ENCODE measurements at regions not wholly inside any gene's neighbourhood (a gene's known extent, or its start where the extent isn't known, plus 50 kb on each side); places are given as distances from the start of the nearest gene placed in this dataset.

DNA sequence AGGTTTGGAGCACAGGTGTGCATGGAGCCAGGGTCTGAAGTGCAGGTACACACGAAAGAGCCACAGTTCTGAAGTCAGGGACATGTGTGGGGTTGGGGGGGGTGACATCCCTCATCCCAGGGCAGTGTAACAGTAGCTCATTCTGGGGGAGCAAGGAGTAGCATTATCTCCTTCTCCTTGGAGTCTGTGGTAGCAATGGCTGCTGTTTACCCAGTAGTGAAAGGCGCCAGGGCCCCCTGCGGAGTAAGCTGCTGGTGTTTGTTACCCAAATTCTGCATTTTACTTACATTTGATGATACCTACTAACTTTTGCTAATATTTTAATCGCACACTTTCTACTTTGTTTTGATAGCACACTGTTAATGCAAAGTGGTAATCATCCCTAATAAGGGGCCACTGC, 665.5 kb downstream of the GATA3 start:
- Histone ChIP-seq H3K4me3 (no peak overlapping the region), H3K4me1 (replicated peaks) (no peaks in the 10 kb centered on the region), H3K27ac (no peak overlapping the region), H3K36me3 (no peaks in the 10 kb centered on the region), H3K27me3 (replicated peaks; ENCODE audit: insufficient read depth) (no peaks in the 10 kb centered on the region), H3K9me3 (no peaks in the 10 kb centered on the region)
- TF ChIP-seq POLR2AphosphoS5 (IDR thresholded peaks at IDR 0.05) (no peak), POLR2A (IDR thresholded peaks at IDR 0.05) (no peak)
- TF ChIP-seq, protein P1, sequence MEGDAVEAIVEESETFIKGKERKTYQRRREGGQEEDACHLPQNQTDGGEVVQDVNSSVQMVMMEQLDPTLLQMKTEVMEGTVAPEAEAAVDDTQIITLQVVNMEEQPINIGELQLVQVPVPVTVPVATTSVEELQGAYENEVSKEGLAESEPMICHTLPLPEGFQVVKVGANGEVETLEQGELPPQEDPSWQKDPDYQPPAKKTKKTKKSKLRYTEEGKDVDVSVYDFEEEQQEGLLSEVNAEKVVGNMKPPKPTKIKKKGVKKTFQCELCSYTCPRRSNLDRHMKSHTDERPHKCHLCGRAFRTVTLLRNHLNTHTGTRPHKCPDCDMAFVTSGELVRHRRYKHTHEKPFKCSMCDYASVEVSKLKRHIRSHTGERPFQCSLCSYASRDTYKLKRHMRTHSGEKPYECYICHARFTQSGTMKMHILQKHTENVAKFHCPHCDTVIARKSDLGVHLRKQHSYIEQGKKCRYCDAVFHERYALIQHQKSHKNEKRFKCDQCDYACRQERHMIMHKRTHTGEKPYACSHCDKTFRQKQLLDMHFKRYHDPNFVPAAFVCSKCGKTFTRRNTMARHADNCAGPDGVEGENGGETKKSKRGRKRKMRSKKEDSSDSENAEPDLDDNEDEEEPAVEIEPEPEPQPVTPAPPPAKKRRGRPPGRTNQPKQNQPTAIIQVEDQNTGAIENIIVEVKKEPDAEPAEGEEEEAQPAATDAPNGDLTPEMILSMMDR (IDR thresholded peaks at IDR 0.05) = no peak
- no peak for DNase-seq (ENCODE audit: low spot score)
- intact Hi-C loops (cut with DNase I) = no loop called here
- 97% methylated on average over 4 of the region's 4 CpGs for WGBS

DNA sequence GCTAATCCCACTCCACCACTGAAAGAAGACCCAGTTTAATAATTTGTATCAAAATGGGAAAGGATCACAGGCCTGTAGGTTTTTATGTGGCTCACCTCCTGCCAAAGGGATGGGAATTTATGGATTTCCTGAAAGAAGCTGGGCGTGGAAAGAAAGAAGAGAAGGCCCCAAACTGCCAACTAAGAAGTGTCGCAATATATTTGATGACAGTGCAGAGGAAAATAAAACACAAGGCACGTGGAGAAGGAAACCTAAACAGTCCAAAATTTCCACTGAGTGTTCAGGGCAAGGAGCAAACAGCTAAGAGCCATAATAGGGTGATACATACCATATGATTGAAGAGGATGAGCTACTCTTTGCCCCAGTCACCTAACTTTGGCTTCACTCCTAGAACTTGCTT, 667.2 kb downstream of the GATA3 start:
- intact Hi-C loops (cut with DNase I) = no loop called here
- H3K27ac ChIP-seq = no peak overlapping the region
- H3K4me3 ChIP-seq = no peak overlapping the region
- no peaks in the 10 kb centered on the region for H3K36me3 ChIP-seq
- no peaks in the 10 kb centered on the region for H3K4me1 ChIP-seq (replicated peaks)
- DNase-seq (ENCODE audit: low spot score) = peak; percentile 49
- H3K27me3 ChIP-seq (replicated peaks; ENCODE audit: insufficient read depth) = no peaks in the 10 kb centered on the region
- peak; percentile 74 for TF ChIP-seq POLR2AphosphoS5 (IDR thresholded peaks at IDR 0.05)
- TF ChIP-seq, protein P1 (IDR thresholded peaks at IDR 0.05) = no peak
- no peaks in the 10 kb centered on the region for H3K9me3 ChIP-seq
- 19% methylated on average over 3 of the region's 3 CpGs for WGBS

DNA sequence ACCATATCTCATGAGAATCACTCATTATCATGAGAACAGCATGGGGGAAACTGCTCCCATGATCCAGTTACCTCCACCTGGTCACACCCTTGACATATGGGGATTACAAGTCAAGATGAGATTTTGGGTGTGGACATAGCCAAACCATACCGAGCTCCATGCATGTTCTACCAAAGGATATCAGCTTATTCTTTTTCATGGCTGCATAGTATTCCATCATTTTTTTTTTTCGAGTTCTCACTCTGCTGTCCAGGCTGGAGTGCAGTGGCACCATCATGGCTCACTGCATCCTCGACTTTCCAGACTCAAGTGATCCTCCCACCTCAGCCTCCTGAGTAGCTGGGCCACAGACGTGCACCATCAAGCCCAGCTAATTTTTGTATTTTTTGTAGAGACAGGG, 668.3 kb downstream of the GATA3 start:
- H3K27ac ChIP-seq = no peak overlapping the region
- no peaks in the 10 kb centered on the region for H3K27me3 ChIP-seq (replicated peaks; ENCODE audit: insufficient read depth)
- TF ChIP-seq POLR2A (IDR thresholded peaks at IDR 0.05) (no peak), POLR2AphosphoS5 (IDR thresholded peaks at IDR 0.05) (no peak)
- TF ChIP-seq, protein P1 (IDR thresholded peaks at IDR 0.05) = no peak
- 90% methylated on average over 4 of the region's 4 CpGs for WGBS
- no peak overlapping the region for H3K4me3 ChIP-seq
- no peaks in the 10 kb centered on the region for H3K36me3 ChIP-seq
- no peak for DNase-seq (ENCODE audit: low spot score)
- H3K9me3 ChIP-seq = no peaks in the 10 kb centered on the region
- no peaks in the 10 kb centered on the region for H3K4me1 ChIP-seq (replicated peaks)
- intact Hi-C loops (cut with DNase I) = no loop called here

DNA sequence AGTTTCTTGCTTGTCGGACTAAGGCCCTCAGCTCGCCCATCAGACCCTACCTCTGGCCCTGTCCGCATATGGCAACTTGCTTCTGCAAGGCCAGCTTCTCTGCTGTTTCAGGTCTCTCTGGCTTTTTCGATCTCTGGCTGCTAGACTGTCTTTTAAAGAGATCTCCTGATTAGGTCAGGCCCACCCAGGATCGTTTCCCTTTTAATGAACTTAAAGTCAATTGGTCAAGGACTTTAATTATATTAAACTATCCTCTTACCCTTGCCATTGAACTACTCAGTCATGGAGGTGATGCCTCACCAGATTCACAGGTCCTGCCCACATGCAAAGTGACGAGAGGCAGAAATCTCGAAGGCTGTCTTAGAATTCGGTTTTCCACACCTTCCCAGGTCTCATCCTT, 670.9 kb downstream of the GATA3 start:
- intact Hi-C loops (cut with DNase I) = no loop called here

More for the DNA sequence above, 670.9 kb downstream of the GATA3 start:
- no peaks in the 10 kb centered on the region for H3K27me3 ChIP-seq (replicated peaks; ENCODE audit: insufficient read depth)
- no peaks in the 10 kb centered on the region for H3K4me1 ChIP-seq (replicated peaks)
- no peak overlapping the region for H3K27ac ChIP-seq
- no peak for DNase-seq (ENCODE audit: low spot score)
- H3K9me3 ChIP-seq = no peaks in the 10 kb centered on the region
- no peak overlapping the region for H3K4me3 ChIP-seq
- TF ChIP-seq, protein P1 (IDR thresholded peaks at IDR 0.05) = no peak
- TF ChIP-seq POLR2A (IDR thresholded peaks at IDR 0.05) (no peak), POLR2AphosphoS5 (IDR thresholded peaks at IDR 0.05) (no peak)
- no peaks in the 10 kb centered on the region for H3K36me3 ChIP-seq
- 90% methylated on average over 8 of the region's 8 CpGs for WGBS
